GM18517 (cell line): ENCODE measurements at regions not wholly inside any gene's neighbourhood (a gene's known extent, or its start where the extent isn't known, plus 50 kb on each side); places are given as distances from the start of the nearest gene placed in this dataset.

ENCODE experiments used
- ATAC-seq: cut with Tn5 transposase; IDR thresholded peaks from one replicate; pipeline ENCODE4 v1.9.1; 2021; ENCODE audit warnings: mild to moderate bottlenecking, moderate library complexity; ENCODE audit not compliant: unreplicated experiment

DNA sequence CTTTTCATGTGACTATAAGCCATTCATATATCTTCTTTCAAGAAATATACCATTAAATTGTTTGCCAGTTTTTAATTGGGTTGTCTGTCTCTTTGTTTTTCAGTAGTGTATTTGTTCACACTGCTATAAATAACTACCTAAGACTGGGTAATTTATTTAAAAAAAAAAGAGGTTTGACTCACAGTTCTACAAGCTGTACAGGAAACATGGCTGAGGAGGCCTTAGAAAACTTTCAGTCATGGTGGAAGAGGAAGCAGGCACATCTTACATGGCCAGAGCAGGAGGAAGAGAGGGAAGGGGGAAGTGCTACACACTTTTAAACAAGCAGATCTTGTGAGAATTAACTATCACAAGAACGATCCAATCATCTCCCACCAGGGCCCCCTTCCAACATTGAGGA lies 255.3 kb downstream of the EPM2A start:
- no peak for ATAC-seq

DNA sequence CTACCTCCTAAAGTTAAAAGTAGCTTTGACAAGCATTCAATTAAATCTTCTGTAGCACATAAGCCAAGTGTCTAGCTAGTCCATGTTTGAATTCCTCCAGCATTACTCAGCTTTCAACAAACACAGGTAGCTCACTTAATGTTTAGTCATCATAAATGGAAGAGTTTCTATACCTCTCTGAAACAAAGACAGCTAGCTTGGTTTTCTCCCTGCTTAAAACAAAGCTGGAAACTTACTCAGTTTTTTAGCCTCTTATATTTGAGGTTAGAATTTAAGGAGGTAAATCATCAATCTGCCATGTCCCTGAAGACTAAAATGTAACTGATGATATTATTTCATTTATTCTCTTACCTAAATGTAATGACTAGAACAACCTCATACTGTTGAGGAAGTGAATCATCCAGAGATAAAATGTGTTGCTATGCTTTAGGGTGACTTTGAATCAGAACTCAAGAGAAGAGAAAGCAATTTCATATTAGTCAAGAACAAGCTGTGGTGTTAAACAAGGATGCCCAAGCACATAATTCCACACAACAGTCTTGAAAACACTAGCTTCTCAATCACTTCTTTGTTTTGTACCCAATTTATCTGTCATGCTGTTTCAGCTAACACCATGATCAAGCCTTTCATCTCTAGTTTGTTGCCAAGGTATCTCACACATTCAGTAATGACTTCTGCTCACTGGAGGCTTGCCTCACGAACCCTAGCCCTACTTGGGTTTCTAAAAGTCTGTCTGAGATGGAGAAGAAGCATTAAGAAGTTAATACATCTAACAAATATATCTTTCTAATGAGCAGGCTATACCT lies 251.9 kb downstream of the EPM2A start:
- ATAC-seq, result no peak

DNA sequence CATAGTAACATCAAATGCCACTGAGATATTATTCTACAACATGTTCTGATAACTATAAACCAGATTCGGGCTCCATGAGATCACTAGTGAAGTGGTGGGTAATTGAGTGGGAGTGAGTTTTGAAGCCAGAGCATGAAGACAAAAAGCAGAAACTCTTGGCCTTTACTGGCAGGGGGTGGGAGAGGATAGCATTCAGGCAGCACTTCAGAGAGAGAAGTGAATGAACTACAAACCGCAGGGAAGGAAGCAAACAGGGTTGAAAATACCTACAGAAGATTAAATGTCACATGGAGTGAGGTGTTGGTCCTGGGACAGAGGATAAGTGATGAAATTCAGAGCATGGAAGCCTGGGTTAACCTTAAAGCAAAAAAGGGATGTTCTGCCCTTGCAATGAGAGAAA lies 250.0 kb downstream of the EPM2A start:
- no peak for ATAC-seq

DNA sequence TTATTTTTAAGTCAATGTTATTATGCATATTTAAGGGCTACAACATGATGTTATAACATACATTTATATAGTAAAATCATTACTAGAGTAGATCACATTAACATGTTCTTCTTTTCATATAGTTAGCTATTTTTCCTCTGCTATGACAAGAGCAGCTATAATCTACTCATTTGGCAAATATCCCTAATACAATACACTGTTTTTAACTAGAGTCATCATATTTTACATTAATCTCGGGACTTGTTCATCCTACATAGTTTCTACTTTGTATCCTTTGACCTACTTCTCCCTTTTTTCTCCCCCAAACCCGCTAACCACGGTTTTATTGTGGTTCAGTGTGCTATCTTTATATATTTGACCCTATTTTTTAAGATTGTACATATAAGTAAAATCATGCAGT lies 249.0 kb downstream of the EPM2A start:
- no peak for ATAC-seq

DNA sequence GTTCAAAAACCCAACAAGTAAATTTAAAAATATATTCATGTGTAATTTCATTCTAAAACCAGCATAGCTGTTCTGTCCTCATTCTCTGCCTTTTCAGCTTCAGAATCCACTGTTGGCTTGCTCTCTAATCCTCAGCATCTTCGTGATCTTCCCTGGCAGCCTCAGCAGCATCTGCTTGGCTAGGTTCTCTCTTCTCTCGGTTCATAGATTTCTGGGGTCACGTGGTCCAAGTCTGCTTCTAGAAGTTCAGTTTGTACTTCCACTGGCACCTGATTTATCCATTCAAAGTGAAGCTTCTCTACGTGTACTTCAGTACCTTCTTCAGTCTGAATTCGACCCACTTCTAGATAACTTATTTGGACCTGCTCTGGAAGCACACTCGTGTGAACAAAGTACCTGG lies 245.7 kb downstream of the EPM2A start:
- no peak for ATAC-seq

DNA sequence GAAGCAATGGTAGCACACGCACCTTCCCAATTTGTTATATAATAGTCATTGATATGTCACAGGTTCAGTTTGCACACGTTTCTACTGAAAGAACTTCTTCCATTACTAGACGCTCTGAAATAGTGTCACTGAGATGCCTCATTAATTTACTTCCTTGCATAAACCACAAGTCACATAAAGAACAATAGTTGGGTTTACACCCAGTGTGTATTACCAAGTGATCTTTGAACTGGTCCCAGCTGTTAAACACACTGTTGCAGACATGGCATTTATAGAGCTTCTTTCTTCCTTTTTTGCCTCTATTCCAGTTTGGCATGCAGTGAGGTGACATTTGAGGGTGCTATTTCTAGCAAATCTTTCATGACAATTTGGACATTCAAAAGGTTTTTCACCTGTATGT lies 245.3 kb downstream of the EPM2A start:
- no peak for ATAC-seq

DNA sequence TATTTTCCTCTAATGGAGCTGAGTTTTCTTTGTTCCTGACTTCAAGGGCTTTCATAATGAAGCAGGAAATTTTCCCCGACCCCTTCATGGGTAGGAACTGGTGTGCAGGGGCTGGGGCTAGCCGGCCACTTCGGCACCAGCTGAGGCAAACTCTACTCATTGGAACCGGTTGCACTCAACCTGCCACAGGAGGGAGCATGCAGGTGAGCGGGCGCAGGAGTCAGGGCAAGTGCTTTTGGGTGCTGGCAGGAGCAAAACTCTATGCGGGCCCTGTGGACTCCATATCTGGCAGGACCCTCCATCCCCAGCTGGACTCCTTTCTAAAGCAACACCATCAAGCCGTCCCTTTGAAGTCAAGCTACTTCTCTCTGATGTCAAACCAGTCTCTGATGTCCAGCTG lies 244.2 kb downstream of the EPM2A start:
- ATAC-seq, result no peak

DNA sequence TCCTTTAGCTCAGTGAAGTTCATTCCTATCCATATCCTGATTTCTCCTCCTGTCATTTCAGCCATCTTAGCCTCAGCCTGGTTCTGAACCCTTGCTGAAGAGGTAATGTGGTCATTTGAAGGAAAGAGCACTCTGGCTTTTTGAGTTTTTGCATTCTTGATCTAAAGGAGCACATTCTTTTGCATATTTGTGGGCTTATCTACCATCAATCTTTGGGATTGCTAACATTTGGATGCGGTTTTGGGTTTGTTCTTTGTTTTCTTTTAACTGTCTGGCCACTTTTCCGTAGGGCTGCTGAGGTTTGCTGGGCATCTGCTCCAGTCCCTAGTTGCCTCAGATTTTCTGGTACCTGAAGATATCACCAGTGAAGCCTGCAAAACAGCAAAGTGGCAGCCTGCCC lies 238.3 kb downstream of the EPM2A start:
- ATAC-seq, result no peak

DNA sequence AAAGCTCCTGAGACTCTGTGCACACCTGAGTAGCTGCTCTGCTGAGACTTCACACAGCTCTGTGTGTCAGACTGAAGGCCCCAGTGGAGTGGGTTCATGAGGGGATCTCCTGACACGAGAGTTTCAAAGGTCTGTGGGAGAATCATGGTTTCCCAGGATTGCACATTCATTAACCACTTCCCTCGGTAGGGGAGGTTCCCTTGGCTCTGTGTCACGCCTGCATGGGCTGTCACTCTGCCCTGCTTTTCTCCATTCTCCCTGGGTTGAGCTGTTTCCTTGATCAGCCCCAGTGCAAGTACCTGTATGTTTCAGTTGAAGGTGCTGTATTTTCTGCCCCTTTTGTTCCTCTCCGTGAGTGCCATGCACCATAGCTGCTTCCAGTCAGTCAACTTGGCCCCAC lies 236.9 kb downstream of the EPM2A start:
- ATAC-seq, result no peak

DNA sequence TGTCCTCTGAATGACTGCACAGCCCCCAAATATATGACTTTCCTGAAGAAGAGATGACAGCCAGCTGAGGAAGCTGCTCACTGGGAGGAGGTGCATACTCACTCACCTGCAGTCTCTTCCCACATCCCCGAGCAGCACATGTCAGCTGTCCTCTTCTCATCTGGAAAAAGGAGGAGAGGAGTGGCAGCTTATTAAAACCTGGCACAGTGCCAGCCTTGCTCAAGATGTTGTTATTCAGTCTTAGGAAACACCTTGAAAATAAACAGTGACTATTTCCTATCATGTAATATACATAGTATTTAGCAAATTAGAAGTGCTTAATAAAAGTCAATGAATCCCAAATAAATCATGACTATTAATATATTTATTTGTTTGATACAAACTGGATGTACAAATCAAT lies 232.9 kb downstream of the EPM2A start:
- no peak for ATAC-seq

DNA sequence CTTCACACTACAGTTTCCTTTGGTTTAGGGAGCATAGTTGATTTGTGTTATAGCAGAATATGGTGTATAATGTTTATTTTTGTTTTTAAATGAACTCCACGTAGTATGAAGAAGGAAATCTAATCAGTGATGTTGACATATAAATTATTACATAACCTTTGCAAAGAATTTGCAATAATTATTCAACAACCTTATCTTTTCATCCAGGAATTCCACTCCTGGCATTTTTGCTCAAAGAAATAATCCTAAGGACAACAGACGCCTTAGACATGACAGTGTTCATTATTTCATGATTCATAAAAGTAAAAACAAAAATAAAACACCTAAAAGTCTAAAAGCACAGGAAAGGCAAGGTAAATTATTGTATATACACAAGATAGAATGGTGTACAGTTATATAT lies 229.2 kb downstream of the EPM2A start:
- ATAC-seq, result no peak

DNA sequence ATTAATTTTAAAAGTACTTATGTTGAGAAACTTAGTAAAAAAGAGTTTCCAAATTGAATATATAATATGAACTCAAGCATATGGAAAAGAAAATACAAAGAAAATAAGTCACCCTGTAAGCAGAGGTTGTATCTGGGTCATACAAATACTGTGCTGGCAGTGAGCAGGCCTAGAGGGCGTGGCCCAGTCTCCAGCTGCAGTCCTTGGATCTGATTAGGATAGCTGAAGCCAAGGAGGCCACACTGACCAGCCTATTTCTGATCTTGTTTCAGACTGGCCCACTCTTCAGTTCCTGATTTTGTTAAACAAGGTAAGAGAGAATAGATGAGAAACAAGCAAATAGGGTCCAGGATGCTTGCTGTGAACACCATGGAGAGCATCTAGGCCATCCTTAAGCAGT lies 228.8 kb downstream of the EPM2A start:
- ATAC-seq, result no peak

DNA sequence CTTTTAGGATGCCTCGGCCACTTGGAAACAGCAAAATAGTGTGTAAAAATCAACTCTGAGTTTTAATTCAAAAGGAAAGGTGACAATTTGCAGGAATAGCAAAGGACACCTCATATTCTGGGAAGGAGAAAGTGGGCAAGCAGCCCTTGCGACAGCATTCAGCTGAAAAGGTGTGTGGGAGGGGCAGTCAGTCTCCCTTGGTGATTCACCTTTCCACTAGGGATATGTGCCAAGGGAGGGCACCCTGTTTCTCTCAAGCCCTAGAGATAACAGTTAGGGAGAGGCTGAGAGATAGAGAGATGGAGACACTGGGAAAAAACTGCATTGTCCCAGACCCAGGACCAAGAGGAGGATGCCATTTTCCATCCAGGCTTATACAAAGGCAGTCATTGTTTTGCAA lies 228.1 kb downstream of the EPM2A start:
- no peak for ATAC-seq

DNA sequence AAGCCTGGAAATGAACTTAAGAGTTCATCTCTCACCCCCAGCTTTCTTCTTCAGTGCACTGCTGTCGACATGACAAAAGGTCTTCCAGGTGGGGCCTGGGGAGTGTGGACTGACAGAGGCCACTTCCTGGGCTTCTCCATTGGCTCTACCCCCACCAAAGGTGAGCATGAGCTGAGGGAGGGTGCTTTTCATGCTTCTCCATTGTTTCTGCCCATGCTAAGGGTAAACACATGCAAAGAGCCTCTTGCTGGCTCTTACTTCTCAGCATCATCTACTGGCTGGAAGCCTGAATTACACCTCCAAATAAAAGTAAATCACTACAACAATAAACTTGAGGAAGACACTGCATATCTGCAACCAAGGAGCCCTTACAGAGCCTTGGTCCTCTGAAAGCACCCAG lies 227.2 kb downstream of the EPM2A start:
- ATAC-seq, result no peak

DNA sequence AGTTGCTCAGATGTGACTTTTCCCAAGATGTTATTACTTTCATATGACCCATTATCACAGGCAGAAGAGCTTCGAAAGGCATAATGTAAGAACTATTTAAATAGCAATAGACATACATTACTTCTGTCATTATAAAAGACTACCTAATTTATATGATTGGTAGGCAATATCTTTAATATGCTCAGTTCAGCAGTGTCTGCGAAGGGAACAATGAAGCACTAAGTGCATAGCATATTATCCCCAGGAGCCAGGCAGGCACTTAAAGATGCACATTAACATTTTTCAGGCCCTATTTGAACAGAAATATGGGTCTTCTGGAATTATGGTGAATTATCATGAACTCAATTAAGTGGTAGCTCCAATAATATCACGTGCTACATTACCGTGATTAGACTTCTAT lies 217.8 kb downstream of the EPM2A start:
- no peak for ATAC-seq

DNA sequence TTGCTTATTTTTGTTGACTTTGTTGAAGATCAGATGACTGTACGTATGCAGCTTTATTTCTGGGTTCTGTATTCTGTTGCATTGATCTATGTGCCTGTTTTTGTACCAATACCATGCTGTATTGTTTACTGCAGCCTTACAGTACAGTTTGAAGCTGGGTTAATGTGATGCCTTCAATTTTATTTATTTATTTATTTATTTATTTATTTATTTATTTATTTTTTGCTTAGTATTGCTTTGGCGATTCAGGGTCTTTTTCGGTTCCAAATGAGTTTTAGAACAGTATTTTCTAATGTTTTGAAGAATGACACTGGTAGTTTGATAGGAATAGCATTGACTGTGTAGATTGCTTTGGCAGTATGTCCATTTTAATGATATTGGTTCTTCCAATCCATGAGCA lies 210.3 kb downstream of the EPM2A start:
- ATAC-seq, result no peak

DNA sequence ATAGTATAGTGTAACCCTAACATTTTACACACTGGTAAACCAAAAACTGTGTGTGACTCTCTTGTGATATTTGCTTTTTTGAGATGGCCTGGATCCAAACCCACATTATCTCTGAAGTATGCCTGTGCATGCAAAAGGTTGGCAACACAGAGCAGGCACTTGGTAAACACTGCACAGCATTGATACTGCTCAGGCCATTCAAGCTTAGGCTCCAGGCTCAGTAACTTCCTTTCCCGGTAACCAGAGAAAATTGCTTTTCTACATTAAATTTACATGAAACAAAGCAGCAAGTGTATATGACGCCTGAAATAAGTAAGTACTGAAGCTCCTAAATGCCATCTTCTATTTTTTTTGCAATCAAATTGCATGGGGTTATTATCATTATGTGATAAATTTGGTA lies 205.7 kb downstream of the EPM2A start:
- no peak for ATAC-seq

DNA sequence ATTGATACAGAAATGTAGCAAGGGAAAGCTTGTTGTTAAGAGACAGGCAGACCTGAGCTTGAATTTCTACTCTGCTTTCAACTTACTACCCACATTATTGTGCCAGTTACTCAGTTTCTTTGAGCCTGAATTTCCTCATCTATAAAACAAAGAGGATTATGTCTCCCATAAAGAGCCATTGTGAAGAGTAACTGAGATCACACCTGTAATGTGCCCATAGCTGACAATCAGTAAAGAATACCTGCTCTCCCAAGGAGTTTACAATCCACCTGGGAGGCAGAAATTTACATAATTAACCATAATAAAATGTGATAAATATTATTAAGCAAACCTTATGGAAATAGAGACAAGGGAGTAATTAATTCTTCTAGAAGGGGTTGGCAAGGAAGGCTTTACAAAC lies 204.9 kb downstream of the EPM2A start:
- no peak for ATAC-seq

DNA sequence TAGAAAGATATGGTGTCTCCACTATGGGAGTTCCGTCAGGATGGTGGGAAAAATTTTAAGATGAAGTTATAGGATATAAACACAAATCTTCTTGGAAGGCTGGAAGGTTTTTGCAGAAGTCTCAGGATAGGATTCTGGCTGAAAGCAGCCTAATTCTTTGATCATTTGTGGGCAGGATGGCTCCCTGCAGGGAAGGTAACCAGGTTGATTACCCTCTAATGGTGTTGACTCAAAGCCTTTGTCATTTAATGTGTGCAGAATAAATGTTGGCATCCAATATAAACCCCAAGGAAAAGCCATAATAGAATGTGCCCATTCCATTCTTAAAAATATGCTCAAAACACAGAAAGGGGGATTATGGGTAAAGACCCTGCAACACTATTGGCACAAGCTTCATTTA lies 204.3 kb downstream of the EPM2A start:
- ATAC-seq, result no peak

DNA sequence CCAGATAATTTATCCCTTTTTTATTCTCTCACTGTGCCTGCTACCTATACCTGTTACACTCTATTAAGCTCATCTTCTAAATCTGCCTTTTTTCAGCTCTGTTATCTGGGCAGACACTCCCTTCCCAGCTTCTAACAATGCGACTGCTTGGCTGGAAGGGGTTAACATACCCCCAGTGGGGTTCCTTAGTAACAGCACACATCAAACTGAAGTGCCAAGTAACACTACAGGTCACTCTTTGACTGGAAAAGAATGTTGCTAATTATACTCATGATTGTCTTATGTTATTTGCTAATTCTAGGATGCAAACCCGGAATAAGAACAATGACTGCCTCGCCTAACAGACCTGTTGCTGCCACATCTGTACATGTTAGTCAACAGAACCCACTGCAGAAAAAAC lies 203.5 kb downstream of the EPM2A start:
- ATAC-seq, result no peak

DNA sequence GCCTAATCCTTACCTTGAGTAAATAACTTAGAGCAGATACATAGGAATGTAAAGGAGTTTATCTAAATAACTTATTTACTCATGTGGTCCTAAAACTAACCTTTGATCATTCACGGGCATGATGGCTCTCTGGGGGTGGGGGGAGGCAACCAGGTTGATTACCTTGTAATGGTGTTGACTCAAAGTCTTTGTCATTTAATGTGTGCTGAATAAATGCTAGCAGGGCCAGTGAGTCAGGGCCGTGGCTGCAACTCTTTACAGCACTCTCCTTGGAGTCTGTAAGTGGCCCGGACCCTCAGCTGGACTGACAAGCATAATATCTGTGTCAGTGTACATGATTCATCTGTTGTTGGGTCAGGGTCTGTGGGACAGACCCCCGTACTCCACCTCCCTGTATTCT lies 203.0 kb downstream of the EPM2A start:
- no peak for ATAC-seq

DNA sequence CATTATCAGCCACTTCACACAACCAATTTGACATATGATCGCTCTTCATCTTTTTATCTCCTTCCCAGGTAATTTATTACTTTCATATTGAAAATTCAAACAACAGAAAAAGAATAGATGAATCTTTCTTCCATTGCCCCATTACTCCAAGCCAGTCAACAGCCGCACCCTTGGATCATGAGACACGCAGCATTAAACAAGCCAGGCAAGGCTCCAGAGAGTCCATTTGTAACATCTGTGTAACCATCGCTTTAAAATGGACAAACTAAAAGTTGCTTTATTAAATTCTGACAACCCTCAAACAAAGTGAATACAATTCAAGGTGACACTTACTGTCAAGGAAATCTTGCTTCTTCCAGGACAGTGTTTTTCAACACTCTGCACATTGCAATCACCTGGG lies 200.3 kb downstream of the EPM2A start:
- ATAC-seq, result no peak

DNA sequence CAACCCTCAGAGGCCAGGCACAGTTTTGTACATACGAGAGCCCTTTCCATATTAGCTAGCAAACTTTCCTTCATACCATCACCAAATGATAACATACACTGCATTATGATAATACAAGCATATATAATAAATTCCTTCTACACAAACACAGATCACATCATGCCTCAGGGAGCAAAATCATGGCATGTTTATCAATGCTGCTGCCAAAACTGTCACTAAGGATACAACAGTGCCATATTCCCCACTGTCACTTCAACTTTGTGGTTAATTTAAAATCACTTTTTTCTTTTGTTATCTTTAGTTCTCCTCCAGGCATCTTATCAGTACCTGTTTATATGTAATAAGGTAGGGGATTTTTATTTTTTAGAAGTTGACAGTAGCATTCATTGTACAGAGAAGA lies 196.3 kb downstream of the EPM2A start:
- ATAC-seq, result no peak
